Erythroblast (primary cell): ENCODE measurements at regions not wholly inside any gene's neighbourhood (a gene's known extent, or its start where the extent isn't known, plus 50 kb on each side); places are given as distances from the start of the nearest gene placed in this dataset.

Experiments
- GATA1 ChIP-seq: IDR thresholded peaks from 2 replicates; pipeline ENCODE4 v1.6.1; 2011; ENCODE audit warnings: low read depth, mild to moderate bottlenecking, control low read depth, low read length, moderate library complexity
- POLR2A ChIP-seq: IDR thresholded peaks from 2 replicates; pipeline ENCODE4 v1.6.1; 2011; ENCODE audit warnings: mild to moderate bottlenecking, low read length

DNA sequence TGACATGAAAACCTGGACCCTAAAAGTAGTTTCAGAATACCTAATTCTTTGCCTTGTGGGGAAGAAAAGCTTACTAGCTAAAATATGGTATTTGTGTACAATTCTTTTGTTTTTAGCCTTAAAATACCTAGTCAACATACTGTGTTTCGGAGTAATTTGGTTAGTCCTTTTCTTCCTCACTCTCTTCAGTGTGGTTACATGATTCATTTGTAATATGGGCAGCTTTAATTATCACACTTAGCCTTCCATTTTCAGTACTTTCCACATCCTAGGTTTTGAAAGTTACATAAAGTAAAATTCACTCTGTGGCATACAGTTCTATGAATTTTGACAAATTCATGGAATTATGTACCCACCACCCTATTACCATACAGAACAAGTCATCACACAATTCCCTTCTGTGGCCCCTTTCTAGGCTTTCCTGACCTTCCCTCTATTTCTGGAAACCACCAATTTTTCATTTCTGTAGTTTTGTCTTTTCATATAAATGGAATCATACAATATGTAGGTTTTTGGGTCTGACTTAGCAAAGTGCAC is 96.2 kb downstream of the EMX2 start:
- TF ChIP-seq POLR2A (no peak), GATA1 (no peak)
